GM12874 (cell line): ENCODE measurements at regions not wholly inside any gene's neighbourhood (a gene's known extent, or its start where the extent isn't known, plus 50 kb on each side); places are given as distances from the start of the nearest gene placed in this dataset.

Experiments
- TF ChIP-seq, protein P1 (sequence below): IDR thresholded peaks from 2 replicates; pipeline ENCODE4 v1.5.1; 2011; ENCODE audit warnings: low read depth, mild to moderate bottlenecking, control low read depth, low read length, moderate library complexity; ENCODE audit not compliant: insufficient read depth

DNA sequence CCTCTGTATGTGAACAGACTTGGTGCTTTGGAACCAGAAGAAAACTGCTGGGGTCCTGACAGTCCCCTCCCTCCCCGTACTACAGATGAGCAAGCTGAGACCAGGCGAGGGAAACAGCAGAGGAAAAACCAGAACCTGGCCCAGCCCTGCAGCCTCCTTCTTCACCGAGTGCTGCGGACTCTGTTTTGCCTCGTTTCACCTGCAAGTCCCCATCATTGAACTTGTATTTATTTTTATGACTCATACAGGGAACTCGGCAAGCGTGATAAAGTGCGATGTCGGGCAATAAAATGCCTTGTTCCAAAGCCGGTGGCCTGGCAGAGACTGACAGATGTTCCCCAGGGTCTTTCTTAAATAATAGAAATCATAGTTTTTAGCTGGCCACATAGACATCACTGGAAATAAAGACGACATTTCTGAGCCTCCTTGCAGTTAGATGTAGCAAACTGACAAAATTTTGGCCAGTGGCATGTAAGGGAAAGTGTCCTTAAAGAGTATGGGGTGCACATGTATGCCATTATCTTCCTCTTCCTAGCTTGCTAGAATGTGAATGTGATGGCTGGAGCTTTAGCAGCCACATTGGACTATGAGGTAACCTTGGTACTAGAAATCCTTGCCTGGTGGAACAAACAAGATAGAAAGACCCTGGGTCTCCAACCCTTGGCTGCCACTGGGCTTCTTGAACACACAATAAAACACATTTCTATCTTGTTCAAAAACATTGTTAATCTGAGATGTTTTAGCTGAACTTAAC lies 128.6 kb downstream of the IRF8 start:
- TF ChIP-seq, protein P1, sequence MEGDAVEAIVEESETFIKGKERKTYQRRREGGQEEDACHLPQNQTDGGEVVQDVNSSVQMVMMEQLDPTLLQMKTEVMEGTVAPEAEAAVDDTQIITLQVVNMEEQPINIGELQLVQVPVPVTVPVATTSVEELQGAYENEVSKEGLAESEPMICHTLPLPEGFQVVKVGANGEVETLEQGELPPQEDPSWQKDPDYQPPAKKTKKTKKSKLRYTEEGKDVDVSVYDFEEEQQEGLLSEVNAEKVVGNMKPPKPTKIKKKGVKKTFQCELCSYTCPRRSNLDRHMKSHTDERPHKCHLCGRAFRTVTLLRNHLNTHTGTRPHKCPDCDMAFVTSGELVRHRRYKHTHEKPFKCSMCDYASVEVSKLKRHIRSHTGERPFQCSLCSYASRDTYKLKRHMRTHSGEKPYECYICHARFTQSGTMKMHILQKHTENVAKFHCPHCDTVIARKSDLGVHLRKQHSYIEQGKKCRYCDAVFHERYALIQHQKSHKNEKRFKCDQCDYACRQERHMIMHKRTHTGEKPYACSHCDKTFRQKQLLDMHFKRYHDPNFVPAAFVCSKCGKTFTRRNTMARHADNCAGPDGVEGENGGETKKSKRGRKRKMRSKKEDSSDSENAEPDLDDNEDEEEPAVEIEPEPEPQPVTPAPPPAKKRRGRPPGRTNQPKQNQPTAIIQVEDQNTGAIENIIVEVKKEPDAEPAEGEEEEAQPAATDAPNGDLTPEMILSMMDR, result no peak

DNA sequence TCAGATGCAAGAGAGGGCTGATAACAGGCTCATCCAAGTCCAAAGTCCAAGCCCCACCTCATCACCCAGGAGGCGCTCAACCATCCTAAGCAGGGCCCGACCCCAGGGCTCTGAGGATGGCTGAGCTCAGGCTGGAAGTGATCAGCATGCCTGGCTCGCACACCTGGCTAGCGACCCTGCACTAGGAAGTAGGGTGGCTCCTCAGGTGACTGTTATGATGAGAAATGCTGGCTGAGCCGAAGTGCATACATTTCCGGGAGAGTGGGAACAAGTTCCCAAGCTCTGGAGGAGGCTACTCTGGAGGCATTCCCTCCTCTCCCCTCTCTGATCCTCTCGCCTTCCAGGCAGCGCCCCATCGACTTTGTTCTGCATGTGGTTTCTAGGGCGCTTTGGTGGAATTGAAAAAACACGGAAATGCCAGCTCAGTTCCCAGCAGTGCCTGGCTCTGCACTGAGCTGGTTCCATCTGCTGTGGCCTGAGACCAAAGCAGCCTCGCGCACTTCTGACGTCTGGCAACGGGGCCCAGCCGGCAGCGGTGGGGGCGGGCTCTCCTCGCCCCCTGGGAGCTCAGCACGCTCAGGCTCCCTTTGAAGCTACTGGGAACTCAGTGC lies 130.3 kb downstream of the IRF8 start:
- TF ChIP-seq, protein P1, result no peak

DNA sequence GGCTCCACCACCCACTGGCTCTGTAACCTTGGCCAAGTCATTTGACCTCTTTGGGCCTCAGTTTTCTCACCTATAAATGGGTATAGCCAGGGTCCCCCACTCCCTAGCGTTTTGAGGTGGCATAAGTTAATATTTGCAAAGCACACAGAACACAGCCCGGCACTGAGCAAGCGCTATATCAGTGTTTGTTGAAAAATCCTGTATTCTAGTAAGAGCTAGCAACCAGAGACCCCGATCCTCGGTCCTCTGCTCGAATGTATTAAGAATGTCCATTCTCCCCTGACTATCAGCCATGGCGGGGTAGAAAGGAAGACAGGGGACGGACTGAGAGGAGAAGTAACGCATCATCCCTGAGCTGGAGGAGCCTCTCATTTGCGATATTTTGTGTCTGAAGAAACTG lies 131.2 kb downstream of the IRF8 start:
- TF ChIP-seq, protein P1, result no peak

DNA sequence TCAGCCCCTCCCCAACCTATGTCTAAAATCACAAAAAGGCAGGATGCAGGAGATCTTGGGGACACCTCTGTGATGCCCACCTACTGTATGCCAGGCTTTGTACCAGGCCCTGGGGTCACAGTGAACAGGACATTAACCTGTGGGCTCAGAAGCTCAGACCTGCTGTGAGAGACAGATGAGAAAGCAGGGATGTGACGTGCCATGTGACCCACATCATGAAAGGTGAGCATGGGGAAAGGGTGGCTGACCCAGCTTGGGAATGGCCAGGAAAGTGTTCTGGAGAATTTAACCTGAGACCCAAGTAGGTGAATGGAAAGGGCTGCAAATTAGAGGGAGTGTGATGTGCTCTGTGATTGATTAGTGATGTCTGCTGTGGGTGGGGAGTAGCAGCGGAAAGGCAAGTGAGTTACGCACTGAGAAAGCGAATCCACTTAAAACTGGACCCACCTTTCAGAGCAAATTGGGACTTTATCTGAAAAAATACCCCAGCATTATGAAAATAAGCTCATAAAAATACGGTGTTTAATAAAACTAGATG lies 132.2 kb downstream of the IRF8 start:
- TF ChIP-seq, protein P1, result no peak

DNA sequence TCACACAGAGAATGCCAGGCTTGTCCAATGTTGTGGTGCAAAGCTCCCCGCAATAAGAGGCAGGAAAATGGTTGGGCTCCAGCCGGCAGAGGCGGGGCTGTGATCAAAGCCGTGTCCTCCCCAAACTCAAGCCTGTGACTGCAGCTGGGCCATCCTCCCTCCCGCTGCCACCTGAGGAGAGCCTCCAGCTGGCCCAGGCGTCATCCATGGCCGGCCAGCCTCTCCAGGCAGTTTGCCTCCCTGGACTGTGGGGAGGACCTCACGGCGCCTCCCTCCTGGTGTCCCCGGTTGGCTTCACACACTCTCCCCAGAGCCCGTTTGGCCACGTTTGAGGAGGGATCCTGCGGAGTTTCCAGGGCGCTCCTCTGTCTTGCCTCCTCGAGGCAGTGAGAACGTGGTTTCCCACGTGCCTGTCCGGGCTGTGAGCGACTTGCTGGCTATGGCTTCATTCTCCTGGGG lies 134.1 kb downstream of the IRF8 start:
- TF ChIP-seq, protein P1, result no peak

DNA sequence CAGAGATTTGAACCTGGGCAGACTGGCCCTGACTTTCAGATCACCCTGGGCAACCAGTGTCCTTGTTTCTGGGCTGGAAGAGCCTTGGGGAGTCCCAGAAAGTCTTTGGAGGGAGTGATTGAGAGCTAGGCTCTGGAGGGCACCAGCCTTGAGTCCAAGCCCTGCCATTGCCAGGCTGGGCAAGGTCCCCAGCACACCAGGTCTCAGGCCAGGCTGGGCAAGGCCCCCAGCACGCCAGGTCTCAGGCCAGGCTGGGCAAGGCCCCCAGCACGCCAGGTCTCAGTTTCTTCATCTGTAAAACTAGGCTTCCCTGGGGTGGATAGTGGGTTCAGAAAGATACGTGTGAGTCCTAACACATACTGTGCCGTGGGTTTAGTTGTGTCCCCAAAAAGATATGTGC lies 135.0 kb downstream of the IRF8 start:
- TF ChIP-seq, protein P1, result no peak

DNA sequence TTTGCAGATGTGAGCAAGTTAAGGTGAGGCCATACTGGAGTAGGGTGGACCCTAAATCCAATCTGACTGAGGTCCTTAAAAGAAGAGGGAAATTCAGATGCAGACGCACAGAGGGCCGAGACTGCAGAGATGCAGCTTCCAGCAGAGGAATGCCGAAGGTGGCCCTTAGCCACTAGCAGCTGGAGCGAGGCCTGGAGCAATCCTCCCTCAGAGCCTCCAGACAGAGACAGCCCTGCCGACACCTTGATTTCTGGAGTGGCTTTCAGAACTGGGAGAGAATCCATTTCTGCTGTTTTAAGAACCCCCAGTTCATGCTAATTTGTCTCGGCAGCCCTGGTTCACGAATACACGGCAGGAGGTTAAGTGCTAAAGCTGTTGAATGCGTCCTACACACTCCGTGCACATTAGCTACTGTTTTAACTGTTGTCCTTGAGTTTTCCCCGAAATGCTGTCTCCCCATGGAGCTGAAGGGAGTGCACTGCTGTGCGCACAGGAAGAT lies 135.5 kb downstream of the IRF8 start:
- TF ChIP-seq, protein P1, result no peak
